Effector memory CD4-positive, alpha-beta T cell (primary cell): ENCODE measurements at regions not wholly inside any gene's neighbourhood (a gene's known extent, or its start where the extent isn't known, plus 50 kb on each side); places are given as distances from the start of the nearest gene placed in this dataset.

Experiments used
- DNase-seq, 3 donors: peaks; one replicate each; pipeline ENCODE4 v3.0.0-alpha.2; 2020
- H3K27ac ChIP-seq: 2 replicates; pipeline ENCODE4 v1.7.0; 2013; ENCODE audit warnings: mild to moderate bottlenecking, low read length, moderate library complexity; ENCODE audit not compliant: insufficient read depth, poor library complexity, severe bottlenecking
- H3K27me3 ChIP-seq: replicated peaks from 2 replicates; pipeline ENCODE4 v1.7.0; 2013; ENCODE audit warnings: mild to moderate bottlenecking, low read length; ENCODE audit not compliant: insufficient read depth, control insufficient read depth, poor library complexity, severe bottlenecking
- H3K36me3 ChIP-seq: 2 replicates; pipeline ENCODE4 v1.7.0; 2013; ENCODE audit warnings: mild to moderate bottlenecking, low read length, moderate library complexity; ENCODE audit not compliant: control insufficient read depth, insufficient read depth
- H3K4me1 ChIP-seq: 2 replicates; pipeline ENCODE4 v1.7.0; 2013; ENCODE audit warnings: low read length, mild to moderate bottlenecking; ENCODE audit not compliant: control insufficient read depth, insufficient read depth, poor library complexity, severe bottlenecking
- H3K4me3 ChIP-seq: 2 replicates; pipeline ENCODE4 v1.7.0; 2013; ENCODE audit warnings: low read length, low read depth, mild to moderate bottlenecking; ENCODE audit not compliant: insufficient read depth, poor library complexity, severe bottlenecking
- H3K9me3 ChIP-seq: 2 replicates; pipeline ENCODE4 v1.7.0; 2013; ENCODE audit warnings: mild to moderate bottlenecking, low read length, moderate library complexity; ENCODE audit not compliant: control insufficient read depth

DNA sequence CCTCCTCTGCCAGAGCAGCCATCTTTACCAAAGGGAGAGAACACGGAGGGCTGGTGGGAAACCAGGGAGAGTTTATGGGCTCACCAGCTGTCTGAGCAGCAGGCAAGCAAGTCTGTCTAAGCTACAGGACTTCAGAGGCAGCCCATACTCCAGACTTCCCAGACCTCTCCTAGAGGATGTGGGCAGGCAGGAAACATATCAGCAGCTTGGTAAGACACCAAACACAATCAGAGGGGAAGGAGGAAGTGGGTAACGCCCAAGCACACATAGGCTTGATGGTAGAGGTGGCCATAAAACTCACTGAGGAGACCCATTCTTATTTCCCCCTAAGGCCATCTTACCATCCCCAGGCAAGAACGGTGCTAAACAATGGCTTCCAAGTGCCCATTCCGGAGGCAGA is 143.1 kb upstream of the ARID1B start:
- no peaks in the 10 kb centered on the region for H3K36me3 ChIP-seq
- H3K27ac ChIP-seq = no peak overlapping the region
- no peak overlapping the region for H3K4me3 ChIP-seq
- peaks cover 9% of the 10 kb centered on the region for H3K4me1 ChIP-seq
- H3K9me3 ChIP-seq = no peaks in the 10 kb centered on the region
- no peak for DNase-seq
- H3K27me3 ChIP-seq = no peaks in the 10 kb centered on the region

DNA sequence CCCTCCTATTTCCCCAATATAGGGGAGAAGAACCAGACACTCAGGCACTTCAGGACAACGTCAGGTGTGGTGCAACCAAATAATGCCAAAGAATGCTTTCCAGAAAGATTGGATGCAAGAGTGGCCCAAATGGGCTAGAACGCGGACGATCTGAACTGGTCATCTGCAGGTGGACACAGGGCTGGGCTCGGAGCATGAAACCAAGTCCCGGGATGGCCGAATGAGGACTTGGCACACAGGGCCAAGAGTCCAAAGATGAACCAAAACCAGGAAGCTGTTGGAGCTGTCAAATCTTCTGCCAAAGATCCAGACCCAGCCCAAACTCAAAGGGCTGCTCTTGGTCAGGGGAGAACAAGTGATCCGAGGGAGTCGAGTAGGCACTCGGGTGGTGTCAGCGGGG is 143.9 kb upstream of the ARID1B start:
- Histone ChIP-seq H3K9me3 (no peaks in the 10 kb centered on the region), H3K27me3 (no peaks in the 10 kb centered on the region), H3K27ac (no peak overlapping the region), H3K36me3 (no peaks in the 10 kb centered on the region), H3K4me1 (peaks cover 9% of the 10 kb centered on the region), H3K4me3 (no peak overlapping the region)
- no peak for DNase-seq

DNA sequence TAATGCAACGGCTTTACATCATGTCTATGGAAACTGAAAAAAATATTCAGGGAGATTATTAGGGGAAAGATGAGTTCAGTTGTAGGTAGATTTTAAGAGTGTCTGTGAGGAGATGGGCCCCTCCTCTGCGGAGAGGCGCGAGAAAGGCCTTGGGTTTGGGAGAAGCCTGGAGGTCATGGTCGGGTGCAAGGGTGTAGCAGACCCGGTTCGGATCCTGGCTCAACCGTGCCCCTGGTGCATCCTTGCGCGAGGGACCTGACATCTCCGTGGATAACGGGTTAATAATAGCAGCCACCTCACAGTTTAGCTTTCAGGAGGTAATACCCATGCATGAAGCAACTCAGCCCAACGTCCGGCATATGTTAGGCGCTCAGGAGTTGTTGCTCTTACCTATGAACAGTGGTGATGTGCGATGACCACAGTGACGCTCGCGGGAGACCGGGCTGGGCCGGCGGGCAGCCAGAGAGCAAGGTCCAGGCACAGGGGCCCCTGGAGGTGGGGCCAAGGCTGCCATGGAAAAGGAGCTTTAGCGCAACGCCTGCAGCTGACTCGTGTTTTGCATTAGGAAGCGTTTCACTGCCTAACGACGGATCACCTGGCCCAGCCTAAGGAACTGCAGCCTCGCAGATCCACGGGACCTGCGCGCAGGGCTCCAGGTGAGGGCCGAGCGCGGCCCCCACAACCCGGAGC is 146.4 kb upstream of the ARID1B start:
- Histone ChIP-seq H3K4me3 (no peak overlapping the region), H3K27me3 (no peaks in the 10 kb centered on the region), H3K36me3 (no peaks in the 10 kb centered on the region), H3K9me3 (no peaks in the 10 kb centered on the region), H3K27ac (no peak overlapping the region), H3K4me1 (peaks cover 9% of the 10 kb centered on the region)
- DNase-seq = no peak

GRCh38 chr6:156628805-156629204 is 148.4 kb upstream of the ARID1B start:
- Histone ChIP-seq H3K9me3 (no peaks in the 10 kb centered on the region), H3K36me3 (no peaks in the 10 kb centered on the region), H3K27me3 (no peaks in the 10 kb centered on the region), H3K4me1 (peaks cover 2% of the 10 kb centered on the region), H3K27ac (no peak overlapping the region), H3K4me3 (no peak overlapping the region)
- no peak for DNase-seq

DNA sequence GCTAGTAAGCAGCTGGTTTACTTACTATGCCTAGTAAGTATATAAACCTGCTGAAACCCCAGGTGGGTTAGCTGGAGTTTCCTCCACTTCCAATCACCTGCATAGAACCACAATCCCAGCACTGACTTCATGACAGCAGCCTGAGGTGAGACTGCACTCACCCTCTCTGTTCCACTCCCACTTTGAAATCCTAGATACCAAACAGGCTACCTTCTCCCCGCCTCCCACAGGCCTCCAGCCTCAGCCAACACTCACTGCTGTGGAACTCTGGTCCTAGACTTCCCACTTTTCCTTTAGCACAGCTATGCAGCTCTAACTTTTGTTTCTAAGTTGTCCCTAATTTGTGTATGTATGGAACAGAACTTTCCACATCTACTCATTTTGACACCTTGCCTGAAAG is 149.7 kb upstream of the ARID1B start:
- Histone ChIP-seq H3K9me3 (no peaks in the 10 kb centered on the region), H3K27me3 (no peaks in the 10 kb centered on the region), H3K27ac (no peak overlapping the region), H3K4me3 (no peak overlapping the region), H3K4me1 (no peaks in the 10 kb centered on the region), H3K36me3 (no peaks in the 10 kb centered on the region)
- no peak for DNase-seq

GRCh38 chr6:156622185-156622584 is 155.0 kb upstream of the ARID1B start:
- Histone ChIP-seq H3K27ac (no peak overlapping the region), H3K4me1 (no peaks in the 10 kb centered on the region), H3K9me3 (no peaks in the 10 kb centered on the region), H3K27me3 (no peaks in the 10 kb centered on the region), H3K4me3 (no peak overlapping the region), H3K36me3 (no peaks in the 10 kb centered on the region)
- no peak for DNase-seq

DNA sequence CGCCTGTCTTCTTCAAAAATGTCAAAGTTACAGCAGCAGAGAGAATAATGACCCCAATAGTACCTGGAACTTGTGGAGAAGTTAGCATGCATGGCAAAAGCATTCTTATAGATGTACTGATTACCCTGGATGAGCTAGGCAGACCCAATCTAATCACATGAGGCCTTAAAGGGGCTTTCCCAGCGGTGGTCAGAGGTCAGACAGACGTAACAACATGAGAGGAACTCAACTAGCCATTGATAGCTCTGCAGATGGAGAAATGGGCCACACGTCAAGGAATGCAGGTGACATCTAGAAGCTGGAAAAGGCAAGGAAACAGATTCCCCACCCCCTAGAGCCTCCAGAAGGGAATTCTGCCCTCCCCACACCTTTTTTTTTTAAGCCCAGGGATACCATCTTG is 156.8 kb upstream of the ARID1B start:
- no peaks in the 10 kb centered on the region for H3K4me1 ChIP-seq
- no peaks in the 10 kb centered on the region for H3K36me3 ChIP-seq
- no peaks in the 10 kb centered on the region for H3K9me3 ChIP-seq
- no peak overlapping the region for H3K27ac ChIP-seq
- no peak overlapping the region for H3K4me3 ChIP-seq
- H3K27me3 ChIP-seq = no peaks in the 10 kb centered on the region
- DNase-seq = no peak

DNA sequence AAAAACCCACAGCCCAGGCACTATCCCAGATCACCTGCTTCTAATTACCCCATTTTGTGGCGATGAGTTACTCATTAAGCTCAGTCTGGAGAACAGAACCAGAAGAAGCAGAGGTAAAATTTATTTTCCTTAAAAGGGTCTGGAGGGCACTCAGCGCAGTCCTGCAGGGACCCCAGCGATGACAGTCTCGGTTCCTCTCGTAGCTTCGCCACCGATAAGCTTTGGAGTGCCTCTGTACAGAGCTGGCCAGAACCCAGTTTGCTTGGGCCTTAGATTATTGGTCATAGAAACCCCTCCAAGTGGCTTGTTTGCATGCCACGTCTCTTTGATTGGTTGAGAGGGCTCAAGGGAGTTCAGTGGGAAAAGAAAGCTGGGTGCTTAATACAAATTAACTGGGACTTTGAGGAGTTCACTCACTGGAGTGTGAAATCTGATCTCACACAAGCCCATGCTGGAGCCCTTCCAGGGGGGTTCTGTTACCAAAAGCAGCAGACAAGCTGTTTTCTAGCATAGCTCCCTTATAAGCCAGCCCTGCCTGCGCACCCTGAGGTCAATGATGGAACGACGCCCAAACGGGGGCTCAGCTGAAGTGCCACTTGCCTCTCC is 158.5 kb upstream of the ARID1B start:
- H3K9me3 ChIP-seq = no peaks in the 10 kb centered on the region
- no peak overlapping the region for H3K4me3 ChIP-seq
- no peak for DNase-seq
- no peak overlapping the region for H3K27ac ChIP-seq
- no peaks in the 10 kb centered on the region for H3K36me3 ChIP-seq
- H3K4me1 ChIP-seq = no peaks in the 10 kb centered on the region
- H3K27me3 ChIP-seq = no peaks in the 10 kb centered on the region

DNA sequence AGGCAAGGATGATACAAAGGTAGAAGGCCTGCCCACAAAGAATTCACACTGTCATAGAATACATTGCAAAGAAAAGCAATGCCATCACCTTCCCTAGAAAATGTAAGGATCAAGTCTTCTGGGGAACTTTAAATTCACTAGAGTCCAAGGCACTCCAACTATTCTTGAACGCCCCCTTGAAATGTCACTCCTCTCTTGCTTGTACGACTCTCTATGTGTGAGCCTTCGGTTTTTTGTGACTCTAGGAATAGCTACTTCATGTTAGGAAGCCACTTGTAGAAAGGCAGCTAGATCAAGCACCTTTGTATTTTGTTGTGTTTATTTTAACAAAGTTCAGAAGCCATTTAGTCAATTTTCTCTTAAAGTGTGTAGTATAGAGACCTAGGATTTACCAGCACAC is 159.2 kb upstream of the ARID1B start:
- Histone ChIP-seq H3K4me3 (no peak overlapping the region), H3K36me3 (no peaks in the 10 kb centered on the region), H3K4me1 (no peaks in the 10 kb centered on the region), H3K27me3 (no peaks in the 10 kb centered on the region), H3K27ac (no peak overlapping the region), H3K9me3 (no peaks in the 10 kb centered on the region)
- no peak for DNase-seq

GRCh38 chr6:156617376-156617775 is 159.8 kb upstream of the ARID1B start:
- H3K4me1 ChIP-seq = no peaks in the 10 kb centered on the region
- no peak overlapping the region for H3K27ac ChIP-seq
- no peaks in the 10 kb centered on the region for H3K27me3 ChIP-seq
- DNase-seq = no peak
- no peaks in the 10 kb centered on the region for H3K36me3 ChIP-seq
- H3K4me3 ChIP-seq = no peak overlapping the region
- no peaks in the 10 kb centered on the region for H3K9me3 ChIP-seq
